HTR-8/SVneo (cell line): ENCODE measurements at regions not wholly inside any gene's neighbourhood (a gene's known extent, or its start where the extent isn't known, plus 50 kb on each side); places are given as distances from the start of the nearest gene placed in this dataset.
"Not testable (repeated sequence)": the region's sequence is repeated elsewhere in the genome, so short reads cannot be mapped to it uniquely, and the experiment has no call there.

ENCODE experiments used
- DNase-seq: peaks from one replicate; pipeline ENCODE4 v3.0.0; 2011; ENCODE audit warnings: low spot score, mixed read lengths; ENCODE audit not compliant: insufficient read length
- FAIRE-seq: peaks from 2 replicates; lab custom pipeline; 2011; peaks lifted over from hg19 to GRCh38; lab: Jason Lieb, UNC

DNA sequence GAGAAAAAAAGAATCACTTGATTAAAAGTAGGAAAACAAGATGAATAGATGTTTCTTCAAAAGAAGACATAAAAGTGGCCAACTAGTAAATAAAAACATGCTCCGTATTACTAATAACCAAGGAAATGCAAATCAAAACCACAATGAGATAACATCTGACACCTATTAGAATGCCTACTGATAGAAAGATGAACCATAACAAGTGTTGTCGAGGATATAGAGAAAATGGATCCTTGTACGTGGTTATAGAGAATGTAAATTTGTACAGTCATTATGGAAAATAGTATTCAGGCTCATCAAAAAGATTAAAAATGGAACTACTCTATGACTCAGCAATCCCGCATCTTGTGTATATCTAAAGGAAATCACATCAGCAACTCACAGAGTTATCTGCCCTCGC, 415.8 kb upstream of the SLITRK5 start:
- no peak for FAIRE-seq
- DNase-seq: no peak

DNA sequence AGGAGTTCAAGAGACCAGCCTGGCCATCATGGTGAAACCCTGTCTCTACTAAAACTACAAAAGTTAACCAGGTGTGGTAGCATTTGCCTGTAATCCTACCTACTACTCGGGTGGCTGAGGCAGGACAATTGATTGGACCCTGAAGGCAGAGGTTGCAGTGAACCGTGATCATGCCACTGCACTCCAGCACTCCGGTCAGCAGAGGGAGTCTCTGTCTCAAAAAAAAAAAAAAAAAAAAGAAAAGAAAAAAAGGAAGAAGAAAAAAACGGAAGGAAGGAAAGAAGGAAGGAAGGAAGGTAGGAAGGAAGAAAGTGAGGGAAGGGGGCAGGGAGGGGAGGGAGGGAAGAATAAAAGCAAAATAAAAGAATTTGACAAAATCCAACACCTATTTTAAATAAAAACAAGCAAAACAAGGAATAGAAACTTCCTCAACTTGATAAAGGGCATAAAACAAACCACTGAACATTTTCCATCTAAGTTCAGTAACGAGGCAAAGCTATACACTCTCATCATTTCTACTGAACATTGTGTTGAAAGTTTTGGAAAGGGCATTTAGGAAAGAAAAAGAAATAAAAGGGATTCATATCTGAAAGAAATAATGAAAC, 411.6 kb upstream of the SLITRK5 start:
- DNase-seq (no peak), FAIRE-seq (no peak)

GRCh38 chr13:87274209-87274819, 396.9 kb upstream of the SLITRK5 start:
- FAIRE-seq: no peak
- peak; percentile 8 for DNase-seq

- no peak for FAIRE-seq
- DNase-seq: no peak
Measured at GRCh38 chr13:87280139-87280538, 391.0 kb upstream of the SLITRK5 start.

DNA sequence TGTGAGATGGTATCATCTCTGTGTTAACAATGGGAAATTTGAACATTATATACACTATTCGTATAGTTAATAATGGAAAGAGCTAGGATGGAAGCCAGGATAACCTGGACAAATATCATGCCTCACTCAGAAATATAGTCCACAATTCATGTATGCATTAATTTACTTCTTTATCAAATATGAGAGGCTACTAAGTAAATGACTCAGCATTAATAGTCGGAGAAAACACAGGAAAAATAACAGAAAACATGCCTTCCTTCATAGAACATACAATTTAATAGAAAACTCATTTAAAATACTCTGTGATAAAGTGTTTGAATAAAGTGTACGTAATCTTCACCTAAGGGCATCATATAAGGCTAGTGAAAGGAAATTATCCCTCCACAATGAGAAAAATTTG, 383.4 kb upstream of the SLITRK5 start:
- no peak for DNase-seq
- no peak for FAIRE-seq

DNA sequence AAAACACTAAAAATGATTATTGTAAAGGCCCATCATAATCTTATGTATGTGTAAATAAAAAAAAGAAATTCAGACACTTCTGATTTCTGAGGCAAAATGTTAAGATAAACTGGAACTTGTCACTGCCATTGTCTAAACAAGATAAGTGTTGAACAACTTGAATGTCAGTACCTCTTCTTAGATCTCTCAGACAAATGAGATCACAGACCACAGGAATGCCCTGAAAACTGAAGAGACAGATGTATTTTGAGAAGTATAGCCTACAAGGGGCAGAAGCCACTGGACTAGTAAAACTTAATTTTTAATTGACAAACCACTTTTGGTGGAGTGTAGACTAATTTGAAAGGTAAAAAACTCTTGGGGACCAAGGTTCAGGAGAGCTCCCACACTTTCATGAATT, 375.5 kb upstream of the SLITRK5 start:
- peak; percentile 5 for DNase-seq
- FAIRE-seq: no peak

- DNase-seq (no peak), FAIRE-seq (no peak)
Measured at GRCh38 chr13:87302034-87302433, 369.1 kb upstream of the SLITRK5 start.

DNA sequence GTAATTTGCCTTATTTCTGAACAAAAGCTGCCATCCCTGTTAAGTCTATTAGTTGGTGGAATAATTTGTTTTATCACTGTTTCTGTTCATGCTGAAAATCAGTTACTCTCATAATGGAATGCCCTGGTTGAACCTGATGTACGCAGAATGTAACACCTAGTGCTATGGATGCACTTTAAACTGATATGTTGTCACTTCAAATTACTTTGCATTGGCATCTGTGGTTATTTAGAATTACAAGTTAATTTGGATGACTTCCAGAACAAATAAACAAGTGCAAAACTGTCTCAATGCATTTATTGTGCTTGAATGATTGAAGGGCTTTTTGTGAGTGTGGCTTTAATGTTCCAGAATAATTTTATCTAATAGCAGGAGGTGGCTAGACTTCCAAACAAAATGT, 368.2 kb upstream of the SLITRK5 start:
- DNase-seq (no peak), FAIRE-seq (no peak)

- DNase-seq: no peak
- no peak for FAIRE-seq
Measured at GRCh38 chr13:87311165-87311564, 360.0 kb upstream of the SLITRK5 start.

GRCh38 chr13:87314822-87315221, 356.3 kb upstream of the SLITRK5 start:
- DNase-seq (no peak), FAIRE-seq (no peak)

GRCh38 chr13:87322386-87322785, 348.8 kb upstream of the SLITRK5 start:
- FAIRE-seq: no peak
- no peak for DNase-seq

DNA sequence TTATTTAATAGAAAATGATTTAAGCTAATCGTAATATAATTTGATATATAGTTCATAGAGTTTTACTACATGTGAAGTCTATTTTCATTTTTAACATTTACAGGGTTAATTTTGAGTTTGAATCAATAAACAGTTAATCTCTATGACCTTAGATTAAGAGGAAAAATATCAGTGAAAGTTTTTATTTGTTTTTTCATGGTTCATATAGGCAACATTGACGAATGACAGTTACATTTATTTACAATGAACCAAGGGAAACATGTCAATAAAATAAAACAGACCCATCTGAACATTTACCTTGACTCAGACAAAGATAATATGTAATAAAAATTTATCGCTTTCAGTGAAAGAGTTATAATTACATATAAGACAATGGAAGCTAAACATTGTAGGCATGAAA, 346.6 kb upstream of the SLITRK5 start:
- DNase-seq: no peak
- FAIRE-seq: no peak

DNA sequence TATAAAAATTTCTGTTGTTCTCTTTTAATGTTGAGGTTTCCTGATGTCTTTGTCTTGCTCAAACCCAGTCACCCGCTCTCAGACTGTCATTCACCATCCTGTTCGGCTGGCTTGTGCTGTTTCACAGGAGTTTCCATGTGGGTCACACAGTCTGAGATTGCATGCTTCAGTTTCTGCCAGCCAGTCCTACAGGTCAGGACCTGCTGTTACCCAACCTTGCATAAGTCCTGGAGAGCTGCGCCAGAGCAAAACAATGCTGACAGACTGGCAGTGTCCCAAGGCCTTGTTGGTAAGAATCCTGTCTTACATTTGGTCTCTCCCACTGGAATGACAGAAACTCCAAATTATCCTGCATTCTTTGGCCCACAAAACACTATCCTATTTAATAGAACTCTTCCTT, 340.0 kb upstream of the SLITRK5 start:
- FAIRE-seq (no peak), DNase-seq (peak; percentile 1)

DNA sequence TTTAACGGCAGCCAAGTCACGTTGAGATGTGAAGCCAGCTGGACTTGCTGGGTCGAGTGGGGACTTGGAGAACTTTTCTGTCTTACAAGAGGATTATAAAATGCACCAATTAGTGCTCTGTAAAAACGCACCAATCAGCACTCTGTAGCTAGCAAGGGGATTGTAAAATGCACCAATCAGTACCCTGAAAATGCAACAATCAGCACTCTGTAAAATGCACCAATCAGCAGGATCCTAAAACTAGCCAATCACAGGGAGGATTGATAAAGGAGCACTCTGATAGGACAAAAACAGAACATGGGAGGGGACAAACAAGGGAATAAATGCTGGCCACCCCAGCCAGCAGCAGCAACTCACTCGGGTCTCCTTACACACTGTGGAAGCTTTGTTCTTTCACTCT, 337.6 kb upstream of the SLITRK5 start:
- DNase-seq: no peak
- no peak for FAIRE-seq

DNA sequence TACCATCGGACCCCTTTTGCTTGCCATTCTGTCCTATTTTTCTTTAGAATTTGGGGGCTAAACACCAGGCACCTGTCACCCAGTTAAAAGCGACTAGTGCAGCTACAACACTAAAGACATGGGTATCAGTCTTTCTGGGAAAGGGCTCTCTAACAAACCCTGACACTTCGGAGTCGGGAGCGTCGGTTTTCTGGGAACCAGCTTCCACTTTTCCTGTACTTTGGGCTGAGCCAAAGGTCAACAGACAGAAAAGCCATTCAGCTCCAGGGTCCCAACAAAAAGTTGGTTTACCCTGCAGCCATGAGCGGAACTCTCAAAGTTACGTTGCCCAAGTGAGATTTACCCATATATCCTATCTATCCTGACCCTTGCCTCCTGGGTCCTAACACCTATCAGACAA, 337.0 kb upstream of the SLITRK5 start:
- FAIRE-seq (no peak), DNase-seq (no peak)

GRCh38 chr13:87336346-87336889, 334.8 kb upstream of the SLITRK5 start:
- DNase-seq, FAIRE-seq: not testable (repeated sequence)

GRCh38 chr13:87344176-87344575, 327.0 kb upstream of the SLITRK5 start:
- peak; percentile 12 for DNase-seq

DNA sequence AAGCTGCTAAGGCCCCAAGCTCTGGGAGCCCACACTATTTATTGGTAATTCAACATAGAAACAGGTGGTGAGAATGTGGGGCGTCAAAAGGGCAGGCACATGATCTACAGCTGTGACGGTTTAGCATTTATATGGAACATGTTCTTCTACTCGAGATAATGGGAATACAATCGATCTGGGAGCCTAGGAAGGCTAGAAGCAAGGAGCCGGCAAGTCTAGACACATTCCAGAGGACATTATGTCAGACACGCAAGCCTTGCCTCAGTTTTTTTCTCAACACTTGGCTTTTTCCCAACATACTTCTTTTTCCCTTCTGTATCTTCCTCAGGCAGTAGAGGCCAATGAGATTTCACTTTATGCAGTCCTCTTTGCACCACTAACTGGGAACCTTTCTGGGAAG, 315.7 kb upstream of the SLITRK5 start:
- DNase-seq: no peak
- no peak for FAIRE-seq

More at GRCh38 chr13:87344176-87344575, 327.0 kb upstream of the SLITRK5 start:
- no peak for FAIRE-seq

DNA sequence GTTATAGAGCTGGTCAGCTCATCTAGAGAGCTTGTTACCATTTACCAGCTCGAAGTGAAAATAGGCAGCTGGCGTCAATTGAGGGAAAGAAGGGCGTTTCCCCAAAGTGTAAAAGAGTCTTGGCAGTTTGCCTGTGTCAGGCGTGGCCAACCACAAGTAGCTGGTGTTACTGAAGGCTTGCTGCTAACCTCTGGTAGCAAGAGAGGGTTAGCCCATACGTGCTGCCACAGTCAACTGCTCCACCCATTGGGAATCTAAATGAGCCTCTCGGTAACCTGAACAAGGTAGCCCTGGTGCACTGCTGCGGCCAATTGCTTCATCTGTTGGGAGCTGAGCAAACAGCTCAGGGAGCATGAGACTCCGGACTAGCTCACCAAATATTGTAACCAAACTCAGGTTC, 314.9 kb upstream of the SLITRK5 start:
- DNase-seq (no peak), FAIRE-seq (no peak)

GRCh38 chr13:87358319-87358718, 312.9 kb upstream of the SLITRK5 start:
- no peak for FAIRE-seq
- no peak for DNase-seq

DNA sequence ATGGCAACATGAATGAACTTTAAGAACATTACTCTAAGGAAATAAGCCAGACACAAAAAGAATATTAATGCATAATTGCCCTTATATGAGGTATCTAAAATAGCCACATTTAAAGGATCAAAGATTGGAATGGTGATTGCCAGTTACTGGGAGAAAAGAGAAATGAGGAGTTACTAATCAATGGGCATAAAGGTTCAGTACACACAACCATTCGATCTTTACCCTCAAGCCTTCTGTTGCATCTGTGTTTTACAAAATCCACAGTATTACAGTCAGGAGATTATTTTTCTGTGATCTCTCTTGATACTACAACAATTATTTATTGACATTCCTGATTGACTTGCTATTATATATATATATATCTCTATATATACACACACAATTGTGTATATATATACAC, 310.0 kb upstream of the SLITRK5 start:
- DNase-seq: no peak
- no peak for FAIRE-seq

GRCh38 chr13:87368639-87369038, 302.5 kb upstream of the SLITRK5 start:
- DNase-seq (no peak), FAIRE-seq (no peak)
